Heart right ventricle (tissue), 16 donors: ENCODE measurements at regions not wholly inside any gene's neighbourhood (a gene's known extent, or its start where the extent isn't known, plus 50 kb on each side); places are given as distances from the start of the nearest gene placed in this dataset.

ENCODE experiments used
- ATAC-seq, 8 donors: fragments of 200-7000 bp; cut with Tn5 transposase; one replicate each; pipeline ENCODE4 v1.9.1; 2020; ENCODE audit warnings: mild to moderate bottlenecking in 8 of 8, moderate library complexity in 8 of 8, moderate number of reproducible peaks in 1 of 8
- DNase-seq, 2 donors: peaks; one replicate each; pipeline ENCODE4 v3.0.0-alpha.2; 2020
- H3K27ac ChIP-seq, 10 donors: fragments of 200-600 bp; sonication (generic) in 2 of 10; one replicate each; pipeline versions ENCODE4 v1.5.0 to v1.8.0; 2020 to 2022; ENCODE audit warnings: mild to moderate bottlenecking in 3 of 10
- H3K27me3 ChIP-seq, 7 donors: fragments of 200-600 bp; one replicate each; pipeline ENCODE4 v1.8.0; 2021 to 2022; ENCODE audit warnings: mild to moderate bottlenecking in 2 of 7
- H3K36me3 ChIP-seq, 9 donors: fragments of 200-600 bp; sonication (generic) in 1 of 9; one replicate each; pipeline versions ENCODE4 v1.5.0 to v1.8.0; 2020 to 2022; ENCODE audit warnings: mild to moderate bottlenecking in 2 of 9
- H3K4me1 ChIP-seq, 9 donors: fragments of 200-600 bp; sonication (generic) in 1 of 9; one replicate each; pipeline versions ENCODE4 v1.5.0 to v1.8.0; 2020 to 2022; ENCODE audit warnings: mild to moderate bottlenecking in 4 of 9
- H3K4me3 ChIP-seq, 10 donors: fragments of 200-600 bp; sonication (generic) in 2 of 10; one replicate each; pipeline versions ENCODE4 v1.5.0 to v1.8.0; 2020 to 2022; ENCODE audit warnings: mild to moderate bottlenecking in 7 of 10, moderate library complexity in 2 of 10
- H3K9me3 ChIP-seq, 11 donors: fragments of 200-600 bp in 10 of 11; sonication (generic) in 2 of 11; one replicate each; pipeline versions ENCODE4 v1.5.0 to v1.8.0; 2013 to 2022; ENCODE audit warnings: mild to moderate bottlenecking in 2 of 11, control low read depth in 1 of 11, moderate library complexity in 1 of 11
- WGBS, 2 donors: extraction: QIAGEN DNeasy Blood & Tissue Kit; methylation state at CpG; one replicate each; pipeline ENCODE4 v1.1.7; 2013; ENCODE audit warnings: inconsistent platforms in 1 of 2; 5-methylcytosine and 5-hydroxymethylcytosine counted together
- intact Hi-C, 10 donors: fragments of 100-400 bp; cut with DNase I; formaldehyde crosslinking; loops; one replicate each; pipeline versions ENCODE4 v1.11.1 to v1.14.2; 2022
- TF ChIP-seq, protein P1 (sequence below), 9 donors: fragments of 200-600 bp; sonication (generic) in 2 of 9; IDR thresholded peaks; one replicate each; pipeline versions ENCODE4 v1.5.0 to v1.8.0; 2021 to 2022; ENCODE audit warnings: antibody characterized with exemption in 9 of 9, mild to moderate bottlenecking in 5 of 9, moderate library complexity in 1 of 9
- donor health status: Arrhythmogenic right ventricular cardiomyopathy.
- donor health status: ischemic (EF 13 %, LVEDD 7.1; RV severe dilation, severe dysfunction).
- donor health status: healthy with polysubstance abuse.
- donor health status: DM: no; HTN: yes; CAD: no.
- donor health status: DM: no; HTN: no; CAD: no.
- donor health status: ischemic (EF 25% LVEDD 6.9; RV normal size, moderate dysfunction).
- donor health status: ischemic (EF 25% LVEDD 5.7; RV mildly dilated, moderate dysfunction).
- donor health status: healthy.
- donor health status: DM: yes; HTN: yes; CAD: no.
- donor health status: Ischemic cardiomyopathy.
- donor health status: ischemic (EF 35%, LVEDD 5.7; RV mildly dilated, moderate dysfunction).
- donor health status: nonischemic (EF 11% LVEDD 7.7; RV severe dilation, severe dysfunction).
- donor health status: DM: yes; HTN: yes; CAD: no.
- donor health status: PGD.
- donor health status: ischemic (EF 29% LVEDD 5.4; RV normal size, mild dysfunction).
- donor health status: nonischemic (EF 23%, LVEDD 6.1; RV moderate dilation, normal function).

DNA sequence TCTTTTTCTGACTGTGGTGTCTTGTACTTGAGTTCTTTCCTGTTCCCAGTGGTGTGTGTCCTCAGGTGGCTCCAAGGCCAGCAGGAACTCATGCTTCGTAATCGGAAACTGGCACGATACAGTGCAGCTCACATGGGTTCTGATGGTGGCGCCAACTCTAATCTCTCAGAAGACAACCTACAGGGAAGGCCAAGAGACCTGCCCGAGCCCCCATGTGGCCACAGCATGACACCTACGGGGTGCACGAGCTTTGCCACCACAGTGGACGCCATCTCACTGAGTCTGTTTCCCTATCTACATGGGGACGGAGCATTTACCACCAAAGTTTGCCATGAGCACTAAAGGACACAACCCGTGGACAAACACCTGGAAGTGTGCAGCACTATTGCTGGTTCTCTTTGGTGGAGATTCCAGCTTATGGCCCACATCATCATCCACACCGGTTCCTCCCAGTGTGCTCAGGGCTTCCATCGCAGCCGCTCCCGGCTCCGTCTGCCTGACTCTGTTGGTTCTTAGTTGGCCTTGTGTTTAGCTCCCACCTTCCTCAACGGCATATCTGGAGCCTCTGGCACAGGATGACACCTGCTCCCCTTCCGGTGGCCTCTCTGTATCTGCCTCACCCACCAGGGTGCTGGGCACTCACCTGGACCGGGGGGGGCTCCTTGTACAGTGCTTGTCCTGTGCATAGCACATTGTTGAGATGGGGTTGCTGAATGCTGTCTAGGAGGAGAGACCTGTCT, 586.6 kb upstream of the MKI67 start:
- no peaks in the 10 kb centered on the region for H3K36me3 ChIP-seq
- H3K4me1 ChIP-seq: peaks cover 0 to 12% (median 0%) of the 10 kb centered on the region in 9 donors
- no peak overlapping the region for H3K27ac ChIP-seq
- ATAC-seq (no peak), DNase-seq (no peak)
- H3K4me3 ChIP-seq: no peak overlapping the region
- intact Hi-C loops: no loop called here
- TF ChIP-seq, protein P1, sequence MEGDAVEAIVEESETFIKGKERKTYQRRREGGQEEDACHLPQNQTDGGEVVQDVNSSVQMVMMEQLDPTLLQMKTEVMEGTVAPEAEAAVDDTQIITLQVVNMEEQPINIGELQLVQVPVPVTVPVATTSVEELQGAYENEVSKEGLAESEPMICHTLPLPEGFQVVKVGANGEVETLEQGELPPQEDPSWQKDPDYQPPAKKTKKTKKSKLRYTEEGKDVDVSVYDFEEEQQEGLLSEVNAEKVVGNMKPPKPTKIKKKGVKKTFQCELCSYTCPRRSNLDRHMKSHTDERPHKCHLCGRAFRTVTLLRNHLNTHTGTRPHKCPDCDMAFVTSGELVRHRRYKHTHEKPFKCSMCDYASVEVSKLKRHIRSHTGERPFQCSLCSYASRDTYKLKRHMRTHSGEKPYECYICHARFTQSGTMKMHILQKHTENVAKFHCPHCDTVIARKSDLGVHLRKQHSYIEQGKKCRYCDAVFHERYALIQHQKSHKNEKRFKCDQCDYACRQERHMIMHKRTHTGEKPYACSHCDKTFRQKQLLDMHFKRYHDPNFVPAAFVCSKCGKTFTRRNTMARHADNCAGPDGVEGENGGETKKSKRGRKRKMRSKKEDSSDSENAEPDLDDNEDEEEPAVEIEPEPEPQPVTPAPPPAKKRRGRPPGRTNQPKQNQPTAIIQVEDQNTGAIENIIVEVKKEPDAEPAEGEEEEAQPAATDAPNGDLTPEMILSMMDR (IDR thresholded peaks at IDR 0.05): no peak
- peaks cover 0 to 26% (median 14%) of the 10 kb centered on the region in 7 donors for H3K27me3 ChIP-seq
- H3K9me3 ChIP-seq: no peaks in the 10 kb centered on the region
- 94 to 95% methylated on average over 18 of the region's 18 CpGs for WGBS, 2 donors

DNA sequence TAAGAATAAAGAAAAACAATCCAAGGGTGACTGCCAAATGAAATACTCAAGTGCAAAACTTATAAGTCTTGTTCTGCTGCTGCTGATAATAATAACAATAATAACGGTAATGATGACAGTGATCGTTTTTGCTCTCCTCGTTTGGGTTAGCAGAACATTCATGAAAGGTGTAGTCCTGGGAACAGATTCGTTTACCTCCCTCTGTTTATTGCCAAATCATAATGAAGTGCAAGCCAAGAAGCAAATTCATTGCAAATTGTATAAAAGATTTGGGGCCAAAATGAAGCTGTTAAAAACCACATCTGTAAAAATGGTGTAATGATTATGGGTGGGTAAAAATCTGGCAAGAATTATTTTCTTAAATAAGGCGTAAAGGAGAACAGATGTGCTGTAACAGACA, 587.2 kb upstream of the MKI67 start:
- ATAC-seq (no peak), DNase-seq (no peak)
- Histone ChIP-seq H3K36me3 (no peaks in the 10 kb centered on the region), H3K9me3 (no peaks in the 10 kb centered on the region), H3K4me1 (peaks cover 0 to 12% (median 0%) of the 10 kb centered on the region in 9 donors), H3K4me3 (no peak overlapping the region), H3K27me3 (peaks cover 0 to 25% (median 14%) of the 10 kb centered on the region in 7 donors), H3K27ac (no peak overlapping the region)
- TF ChIP-seq, protein P1 (IDR thresholded peaks at IDR 0.05): no peak
- intact Hi-C loops: no loop called here
- 80 to 88% methylated on average over 5 of the region's 5 CpGs for whole genome bisulfite sequencing, 2 donors

DNA sequence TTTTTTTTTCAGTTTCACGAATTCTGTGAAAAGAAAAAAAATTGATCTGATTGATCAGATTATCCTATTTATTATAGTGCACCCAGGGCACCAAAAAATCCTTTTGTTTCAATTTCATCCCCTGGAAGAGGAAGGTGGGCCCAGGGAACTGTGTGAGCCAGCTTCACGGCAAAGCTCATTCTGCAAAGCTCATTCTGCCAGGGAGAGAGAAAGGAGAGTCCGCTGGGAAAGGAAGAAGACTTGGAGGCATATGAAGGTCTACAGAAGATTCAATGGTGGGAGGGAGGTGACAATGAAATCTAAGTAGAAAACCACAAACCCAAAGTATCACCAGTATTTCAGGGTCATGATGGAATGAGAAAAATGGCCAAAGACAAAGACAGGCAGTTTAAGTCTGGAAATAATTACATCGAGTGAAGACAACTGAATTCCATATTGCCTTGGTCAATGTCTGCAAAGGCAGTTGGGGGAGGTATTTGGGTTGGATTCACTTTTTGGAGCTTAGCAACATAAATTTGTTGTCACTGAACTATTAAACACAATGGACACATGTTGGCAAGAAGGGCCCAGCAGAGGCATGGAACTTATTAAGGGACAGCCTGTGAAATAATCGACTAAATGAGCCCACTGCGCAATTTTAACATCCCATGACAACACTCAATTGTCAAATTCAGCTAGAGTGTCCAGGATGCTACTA, 587.8 kb upstream of the MKI67 start:
- H3K27me3 ChIP-seq: peaks cover 0 to 24% (median 14%) of the 10 kb centered on the region in 7 donors
- intact Hi-C loops: no loop called here
- DNase-seq (no peak), ATAC-seq (no peak)
- no peak overlapping the region for H3K4me3 ChIP-seq
- TF ChIP-seq, protein P1 (IDR thresholded peaks at IDR 0.05): no peak
- WGBS, 2 donors: 72 to 76% methylated on average over 6 of the region's 6 CpGs
- peaks cover 0 to 12% (median 0%) of the 10 kb centered on the region in 9 donors for H3K4me1 ChIP-seq
- H3K27ac ChIP-seq: no peak overlapping the region
- no peaks in the 10 kb centered on the region for H3K9me3 ChIP-seq
- no peaks in the 10 kb centered on the region for H3K36me3 ChIP-seq

DNA sequence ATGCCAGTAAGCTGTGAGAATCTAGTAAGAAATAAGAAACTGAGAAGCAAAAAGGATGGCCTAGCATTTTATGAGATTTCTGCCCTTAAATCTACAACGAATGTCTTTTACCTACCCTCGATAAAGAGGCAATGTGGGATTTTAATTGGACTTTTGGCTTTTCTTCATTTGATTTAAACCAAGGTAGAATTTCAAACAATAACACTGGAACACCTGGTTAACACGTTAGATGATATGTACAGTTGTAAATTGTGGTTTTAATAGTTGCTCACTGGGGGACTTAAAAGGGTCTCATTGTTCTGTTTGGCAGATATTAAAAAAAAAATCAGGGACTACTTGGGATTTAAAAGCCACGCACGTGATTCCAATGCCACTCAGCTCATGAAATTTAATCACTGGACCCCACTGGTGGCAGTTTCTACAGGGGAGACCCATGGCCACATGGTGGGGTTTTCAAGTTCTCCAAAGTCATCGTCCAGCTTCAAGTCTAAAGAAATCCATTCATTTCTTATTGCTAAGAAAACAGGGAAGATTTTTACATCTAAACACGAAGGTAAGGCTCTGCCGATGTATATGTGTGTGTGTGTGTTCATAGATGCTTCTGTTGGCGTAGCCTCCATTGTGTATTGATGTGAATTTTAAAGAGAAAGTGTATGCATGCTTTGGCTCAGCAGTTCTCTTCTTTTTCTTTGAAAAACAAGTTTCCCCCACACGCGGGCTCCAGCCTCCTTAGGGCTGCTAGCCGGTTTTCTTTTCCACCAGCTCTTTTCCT, 588.6 kb upstream of the MKI67 start:
- Histone ChIP-seq H3K27ac (no peak overlapping the region), H3K27me3 (peaks cover 0 to 23% (median 11%) of the 10 kb centered on the region in 7 donors), H3K9me3 (no peaks in the 10 kb centered on the region), H3K4me3 (no peak overlapping the region), H3K4me1 (peaks cover 0 to 12% (median 0%) of the 10 kb centered on the region in 9 donors), H3K36me3 (no peaks in the 10 kb centered on the region)
- intact Hi-C loops: no loop called here
- WGBS, 2 donors: 76 to 77% methylated on average over 12 of the region's 12 CpGs
- ATAC-seq (no peak), DNase-seq (no peak)
- TF ChIP-seq, protein P1 (IDR thresholded peaks at IDR 0.05): no peak
